H1 (cell line): ENCODE measurements at regions not wholly inside any gene's neighbourhood (a gene's known extent, or its start where the extent isn't known, plus 50 kb on each side); places are given as distances from the start of the nearest gene placed in this dataset.

ENCODE experiments used
- CTCF ChIA-PET: fragments of 300-600 bp; sonication (Branson Sonifier 250); formaldehyde crosslinking; loops from one replicate; lab custom pipeline; 2021; ENCODE audit not compliant: partially characterized antibody; lab: Charles Lee
- POLR2A ChIA-PET: fragments of 300-600 bp; sonication (Branson Sonifier 250); formaldehyde crosslinking; loops from one replicate; lab custom pipeline; 2021; ENCODE audit warnings: inconsistent platforms; ENCODE audit not compliant: partially characterized antibody; lab: Charles Lee
- DNase-seq, 2 experiments: peaks; one replicate each; pipeline versions ENCODE4 v3.0.0 to v3.0.0-alpha.2; 2010 to 2022; ENCODE audit warnings: low spot score in 2 of 2, low read depth in 1 of 2, mixed read lengths in 1 of 2
- FAIRE-seq: peaks from 2 replicates; lab custom pipeline; 2011; peaks lifted over from hg19 to GRCh38; lab: Jason Lieb, UNC
- H2AFZ ChIP-seq: 2 replicates; pipeline ENCODE4 v1.8.1; 2012; ENCODE audit warnings: low read length, inconsistent platforms
- H2AK5ac ChIP-seq: 2 replicates; pipeline ENCODE4 v1.6.1; 2013; ENCODE audit warnings: low read depth, low read length
- H2BK120ac ChIP-seq: replicated peaks from 2 replicates; pipeline ENCODE3; 2013; ENCODE audit warnings: low read depth, low read length, inconsistent platforms
- H2BK12ac ChIP-seq: 2 replicates; pipeline ENCODE4 v1.6.1; 2013; ENCODE audit warnings: low read depth, low read length
- H2BK15ac ChIP-seq: 2 replicates; pipeline ENCODE4 v1.6.1; 2013; ENCODE audit warnings: low read length
- H2BK20ac ChIP-seq: 2 replicates; pipeline ENCODE4 v1.6.1; 2013; ENCODE audit warnings: low read length
- H2BK5ac ChIP-seq: 2 replicates; pipeline ENCODE4 v1.6.1; 2013; ENCODE audit warnings: low read depth, low read length
- H3K14ac ChIP-seq: 2 replicates; pipeline ENCODE4 v1.6.1; 2013; ENCODE audit warnings: inconsistent platforms; ENCODE audit not compliant: insufficient read length
- H3K18ac ChIP-seq: 2 replicates; pipeline ENCODE4 v1.6.1; 2013; ENCODE audit warnings: low read length; ENCODE audit errors: extremely low read depth
- H3K23ac ChIP-seq: 2 replicates; pipeline ENCODE4 v1.6.1; 2013; ENCODE audit warnings: inconsistent platforms; ENCODE audit not compliant: insufficient read length
- H3K23me2 ChIP-seq: 2 replicates; pipeline ENCODE4 v1.6.1; 2013; ENCODE audit warnings: low read depth, low read length
- H3K27ac ChIP-seq: 2 replicates; pipeline ENCODE4 v1.6.1; 2011; ENCODE audit warnings: low read depth, low read length, inconsistent platforms
- H3K27me3 ChIP-seq, 4 experiments: replicated peaks in 1 of 4; 1 replicate in 1 of 4; 2 replicates in 3 of 4; pipeline versions ENCODE4 v1.6.1 to v1.8.1; 2011 to 2013; ENCODE audit warnings: low read length in 3 of 4, mild to moderate bottlenecking in 3 of 4, inconsistent platforms in 2 of 4, mixed read lengths in 2 of 4, moderate library complexity in 1 of 4; ENCODE audit not compliant: control insufficient read depth in 3 of 4, insufficient read depth in 3 of 4; ENCODE audit errors: extremely low read depth in 1 of 4
- H3K36me3 ChIP-seq, 4 experiments: 2 replicates each; pipeline versions ENCODE4 v1.6.1 to v1.8.1; 2011 to 2013; ENCODE audit warnings: mild to moderate bottlenecking in 4 of 4, low read length in 3 of 4, moderate library complexity in 2 of 4, control low read depth in 1 of 4, inconsistent platforms in 1 of 4; ENCODE audit not compliant: insufficient read depth in 4 of 4, control insufficient read depth in 2 of 4
- H3K4ac ChIP-seq: replicated peaks from 2 replicates; pipeline ENCODE3; 2013; ENCODE audit warnings: low read length, low read depth, mixed read lengths, inconsistent platforms; ENCODE audit not compliant: insufficient read length
- H3K4me1 ChIP-seq, 4 experiments: replicated peaks in 1 of 4; 1 replicate in 1 of 4; 2 replicates in 3 of 4; pipeline versions ENCODE4 v1.6.1 to v1.8.1; 2011 to 2013; ENCODE audit warnings: low read length in 3 of 4, inconsistent platforms in 2 of 4, mixed read lengths in 1 of 4; ENCODE audit not compliant: insufficient read depth in 4 of 4, control insufficient read depth in 3 of 4
- H3K4me2 ChIP-seq, 2 experiments: 2 replicates each; pipeline versions ENCODE4 v1.6.1 to v1.8.1; 2011 to 2013; ENCODE audit warnings: low read depth in 2 of 2, low read length in 2 of 2, control low read depth in 1 of 2, inconsistent platforms in 1 of 2, mild to moderate bottlenecking in 1 of 2; ENCODE audit not compliant: insufficient read depth in 1 of 2
- H3K4me3 ChIP-seq, 4 experiments: fragments of 200-600, 300-600 bp in 1 of 4; sonication (generic), shearing (Covaris generic), sonication (Bioruptor Twin) in 1 of 4; 2 replicates each; pipeline versions ENCODE4 v1.5.1 to v1.8.1; 2011 to 2016; ENCODE audit warnings: low read length in 4 of 4, low read depth in 3 of 4, control low read depth in 2 of 4, inconsistent platforms in 2 of 4, mild to moderate bottlenecking in 2 of 4, mixed read lengths in 1 of 4, moderate library complexity in 1 of 4; ENCODE audit not compliant: insufficient read depth in 2 of 4; ENCODE audit errors: extremely low read depth in 1 of 4
- H3K56ac ChIP-seq: replicated peaks from 2 replicates; pipeline ENCODE3; 2013; ENCODE audit warnings: low read depth, mild to moderate bottlenecking, mixed read lengths, low read length, inconsistent platforms; ENCODE audit not compliant: insufficient read length
- H3K79me1 ChIP-seq: 2 replicates; pipeline ENCODE4 v1.6.1; 2013; ENCODE audit warnings: low read depth, low read length, control low read depth
- H3K79me2 ChIP-seq, 2 experiments: 2 replicates each; pipeline versions ENCODE4 v1.6.1 to v1.8.1; 2012 to 2013; ENCODE audit warnings: low read length in 2 of 2, mild to moderate bottlenecking in 2 of 2, inconsistent platforms in 1 of 2; ENCODE audit not compliant: insufficient read depth in 2 of 2, control insufficient read depth in 1 of 2
- H3K9ac ChIP-seq, 4 experiments: replicated peaks in 1 of 4; 1 replicate in 1 of 4; 2 replicates in 3 of 4; pipeline versions ENCODE4 v1.6.1 to v1.8.1; 2011 to 2013; ENCODE audit warnings: low read depth in 3 of 4, low read length in 3 of 4, control low read depth in 2 of 4, mild to moderate bottlenecking in 2 of 4, moderate library complexity in 2 of 4, inconsistent platforms in 1 of 4; ENCODE audit errors: extremely low read depth in 1 of 4
- H3K9me3 ChIP-seq, 2 experiments: 2 replicates each; pipeline versions ENCODE4 v1.6.1 to v1.8.1; 2012 to 2013; ENCODE audit warnings: mild to moderate bottlenecking in 2 of 2, moderate library complexity in 2 of 2, control low read depth in 1 of 2, inconsistent platforms in 1 of 2, low read depth in 1 of 2, low read length in 1 of 2, mixed read lengths in 1 of 2; ENCODE audit not compliant: insufficient read depth in 2 of 2
- H4K20me1 ChIP-seq, 2 experiments: replicated peaks in 1 of 2; 2 replicates each; pipeline versions ENCODE3 to v1.8.1; 2011 to 2013; ENCODE audit warnings: inconsistent platforms in 2 of 2, low read length in 2 of 2, mild to moderate bottlenecking in 1 of 2; ENCODE audit not compliant: insufficient read depth in 2 of 2, control insufficient read depth in 1 of 2
- H4K5ac ChIP-seq: 2 replicates; pipeline ENCODE4 v1.6.1; 2013; ENCODE audit warnings: low read length, low read depth, mixed read lengths, inconsistent platforms; ENCODE audit not compliant: insufficient read length
- H4K8ac ChIP-seq: 2 replicates; pipeline ENCODE4 v1.8.0; 2013; ENCODE audit warnings: mild to moderate bottlenecking, moderate library complexity, low read length, inconsistent platforms; ENCODE audit not compliant: insufficient read depth; ENCODE audit errors: extremely low read depth
- H4K91ac ChIP-seq: replicated peaks from 2 replicates; pipeline ENCODE3; 2013; ENCODE audit warnings: low read length, mixed read lengths, inconsistent platforms; ENCODE audit not compliant: insufficient read length
- BRCA1 ChIP-seq: IDR thresholded peaks from 2 replicates; pipeline ENCODE4 v1.6.1; 2012; ENCODE audit warnings: low read depth, low read length, improper control_type of control experiment
- CHD1 ChIP-seq: IDR thresholded peaks from 2 replicates; pipeline ENCODE4 v1.6.1; 2012; ENCODE audit warnings: low read depth, low read length, improper control_type of control experiment
- EGR1 ChIP-seq: IDR thresholded peaks from 2 replicates; pipeline ENCODE4 v1.6.1; 2011; ENCODE audit warnings: low read depth, low read length, borderline replicate concordance
- GABPA ChIP-seq: IDR thresholded peaks from 2 replicates; pipeline ENCODE4 v1.6.1; 2011; ENCODE audit warnings: mild to moderate bottlenecking, low read length, moderate library complexity, borderline replicate concordance; ENCODE audit not compliant: insufficient read depth
- SIX5 ChIP-seq: IDR thresholded peaks from 2 replicates; pipeline ENCODE4 v1.6.1; 2011; ENCODE audit warnings: mild to moderate bottlenecking, low read depth, low read length
- SRF ChIP-seq: IDR thresholded peaks from 2 replicates; pipeline ENCODE4 v1.6.1; 2011; ENCODE audit warnings: mild to moderate bottlenecking, low read depth, low read length, moderate library complexity
- USF2 ChIP-seq: IDR thresholded peaks from 2 replicates; pipeline ENCODE4 v1.6.1; 2011; ENCODE audit warnings: low read length, improper control_type of control experiment
- WGBS, 2 experiments: shearing (Covaris generic) in 1 of 2; methylation state at CpG; one replicate each; pipeline versions ENCODE4 v1.1.6 to v1.1.7; 2013 to 2015; ENCODE audit warnings: low lambda C conversion rate in 2 of 2, mixed read lengths in 2 of 2, inconsistent platforms in 1 of 2, low coverage in 1 of 2, missing lambda C conversion rate in 1 of 2; ENCODE audit not compliant: insufficient replicate concordance in 2 of 2, insufficient coverage in 1 of 2, insufficient read length in 1 of 2; ENCODE audit errors: extremely low coverage in 1 of 2, missing lambda C conversion rate in 1 of 2; 5-methylcytosine and 5-hydroxymethylcytosine counted together

GRCh38 chr13:72217142-72217541 is 350.1 kb upstream of the DACH1 start:
- H3K4ac ChIP-seq = no peak overlapping the region
- no peak overlapping the region for H3K23ac ChIP-seq
- no peak for DNase-seq
- no peak overlapping the region for H4K91ac ChIP-seq
- no peak overlapping the region for H2AFZ ChIP-seq
- H3K79me1 ChIP-seq = no peaks in the 10 kb centered on the region
- H3K4me2 ChIP-seq = no peak overlapping the region
- H3K14ac ChIP-seq = no peak overlapping the region
- H3K36me3 ChIP-seq = no peaks in the 10 kb centered on the region
- no peak overlapping the region for H2BK12ac ChIP-seq
- H4K8ac ChIP-seq = no peak overlapping the region
- no peak overlapping the region for H3K4me3 ChIP-seq
- no peaks in the 10 kb centered on the region for H3K27me3 ChIP-seq
- no peaks in the 10 kb centered on the region for H3K4me1 ChIP-seq
- no peak overlapping the region for H3K27ac ChIP-seq
- no peak overlapping the region for H2BK5ac ChIP-seq
- CTCF ChIA-PET = interaction anchor here (1.1 kb wide), 1 partner anchor 238 kb away, joined by 3 read pairs; no protein-coding TSS in a partner anchor
- POLR2A ChIA-PET = no interaction called here
- FAIRE-seq = no peak
- no peak overlapping the region for H3K9ac ChIP-seq
- H3K56ac ChIP-seq = no peak overlapping the region
- no peak overlapping the region for H4K5ac ChIP-seq
- no peaks in the 10 kb centered on the region for H3K79me2 ChIP-seq
- no peak overlapping the region for H3K18ac ChIP-seq
- no peak for TF ChIP-seq SIX5
- TF ChIP-seq CHD1 = no peak
- TF ChIP-seq USF2 = no peak
- no peak for TF ChIP-seq BRCA1
- no peak for TF ChIP-seq SRF
- TF ChIP-seq GABPA = no peak
- no peak for TF ChIP-seq EGR1
- no peak overlapping the region for H2AK5ac ChIP-seq
- no peak overlapping the region for H2BK120ac ChIP-seq
- no peaks in the 10 kb centered on the region for H3K9me3 ChIP-seq
- H2BK15ac ChIP-seq = no peak overlapping the region
- H2BK20ac ChIP-seq = no peak overlapping the region
- H3K23me2 ChIP-seq = no peaks in the 10 kb centered on the region
- 94% methylated on average over 2 of the region's 2 CpGs; no CpG with 5 or more reads in 1 of the 2 experiments for WGBS, 2 experiments
- no peaks in the 10 kb centered on the region for H4K20me1 ChIP-seq
